ENCODE measurements at regions not wholly inside any gene's neighbourhood (a gene's known extent, or its start where the extent isn't known, plus 50 kb on each side); places are given as distances from the start of the nearest gene placed in this dataset.
"Not testable (repeated sequence)": the region's sequence is repeated elsewhere in the genome, so short reads cannot be mapped to it uniquely, and the experiment has no call there.

DNA sequence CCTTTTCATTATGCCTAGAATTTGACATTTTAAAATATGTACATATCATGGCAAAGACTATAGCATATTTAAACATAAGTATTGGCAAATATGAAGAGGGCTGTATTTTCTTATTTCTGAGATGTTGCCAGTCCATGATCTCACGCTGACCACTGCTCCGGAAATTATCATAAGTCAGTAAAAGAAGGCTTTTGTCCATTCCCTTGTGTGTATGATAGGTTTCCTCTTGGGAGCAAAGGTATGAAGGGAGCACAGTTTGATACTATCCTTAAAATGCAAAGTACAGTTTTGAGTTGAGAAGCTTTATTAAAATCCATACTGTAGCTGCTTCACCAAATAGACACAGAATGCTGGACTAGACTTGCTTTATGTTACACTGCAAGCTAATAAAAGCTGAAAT is 52.6 kb upstream of the AGA start:
- no peak for DNase-seq

DNA sequence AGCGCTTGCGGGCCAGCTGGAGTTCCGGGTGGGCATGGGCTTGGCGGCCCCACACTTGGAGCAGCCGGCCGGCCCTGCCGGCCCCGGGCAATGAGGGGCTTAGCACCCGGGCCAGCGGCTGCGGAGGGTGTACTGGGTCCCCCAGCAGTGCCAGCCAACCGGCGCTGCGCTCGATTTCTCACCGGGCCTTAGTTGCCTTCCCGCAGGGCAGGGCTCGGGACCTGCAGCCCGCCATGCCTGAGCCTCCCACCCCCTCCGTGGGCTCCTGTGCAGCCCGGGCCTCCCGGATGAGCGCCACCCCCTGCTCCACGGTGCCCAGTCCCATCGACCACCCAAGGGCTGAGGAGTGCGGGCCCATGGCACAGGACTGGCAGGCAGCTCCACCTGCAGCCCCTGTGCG is 53.4 kb upstream of the AGA start:
- not testable (repeated sequence) for DNase-seq

DNA sequence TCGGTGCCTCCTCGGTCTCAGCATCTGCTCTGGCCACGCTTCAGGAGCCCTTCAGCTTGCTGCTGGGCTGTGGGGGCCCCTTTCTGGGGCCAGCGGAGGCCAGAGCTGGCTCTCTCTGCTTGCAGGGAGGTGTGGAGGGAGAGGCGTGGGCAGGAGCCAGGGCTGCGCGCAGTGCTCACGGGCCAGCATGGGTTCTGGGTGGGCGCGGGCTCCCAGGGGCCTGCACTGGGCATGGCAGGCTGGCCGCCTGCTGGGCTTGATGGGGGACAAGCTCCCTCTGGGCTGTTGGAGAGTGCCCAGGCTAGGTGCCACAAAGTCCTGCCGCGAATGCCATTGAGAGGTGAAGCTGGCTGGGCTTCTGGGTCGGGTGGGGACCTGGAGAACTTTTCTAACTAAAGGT is 57.3 kb upstream of the AGA start:
- no peak for DNase-seq

DNA sequence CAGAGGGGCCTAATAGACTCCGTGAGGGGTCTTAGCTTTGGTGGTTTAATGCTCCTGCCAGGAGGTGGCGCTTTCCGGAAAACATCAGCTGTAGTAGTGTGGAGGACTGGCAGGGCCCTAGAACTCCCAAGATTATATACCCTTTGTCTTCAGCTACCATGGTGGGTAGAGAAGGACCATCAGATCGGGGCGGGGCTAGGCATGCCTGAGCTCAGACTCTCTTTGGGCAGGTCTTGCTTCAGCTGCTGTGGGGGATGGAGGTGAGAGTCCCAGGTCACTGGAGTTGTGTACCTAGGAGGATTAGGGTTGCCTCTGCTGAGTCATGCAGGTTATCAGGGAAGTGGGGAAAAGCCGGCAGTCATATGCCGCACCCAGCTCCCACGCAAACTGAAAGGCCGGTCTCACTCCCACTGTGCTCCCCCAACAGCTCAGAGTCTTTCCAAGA is 63.0 kb upstream of the AGA start:
- no peak for DNase-seq

DNA sequence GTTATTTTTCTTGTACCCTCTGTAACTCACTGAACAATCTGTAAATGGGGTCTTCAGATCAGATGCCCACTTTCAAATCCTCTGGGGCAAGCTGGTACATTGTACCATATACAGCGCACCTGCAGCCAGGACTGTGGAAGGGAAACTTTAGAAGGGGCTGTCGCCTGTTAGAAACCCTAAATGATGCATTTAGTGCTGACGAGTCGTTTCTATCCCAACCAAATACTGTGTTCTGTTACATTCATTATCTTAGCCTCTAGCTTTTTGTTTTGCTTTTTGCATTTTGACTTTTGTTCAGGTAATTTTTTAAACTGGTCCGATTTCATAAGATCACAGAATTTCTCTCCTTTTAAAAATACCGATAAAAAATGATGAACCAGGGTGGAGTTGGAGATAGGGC is 66.4 kb upstream of the AGA start:
- DNase-seq: no peak

DNA sequence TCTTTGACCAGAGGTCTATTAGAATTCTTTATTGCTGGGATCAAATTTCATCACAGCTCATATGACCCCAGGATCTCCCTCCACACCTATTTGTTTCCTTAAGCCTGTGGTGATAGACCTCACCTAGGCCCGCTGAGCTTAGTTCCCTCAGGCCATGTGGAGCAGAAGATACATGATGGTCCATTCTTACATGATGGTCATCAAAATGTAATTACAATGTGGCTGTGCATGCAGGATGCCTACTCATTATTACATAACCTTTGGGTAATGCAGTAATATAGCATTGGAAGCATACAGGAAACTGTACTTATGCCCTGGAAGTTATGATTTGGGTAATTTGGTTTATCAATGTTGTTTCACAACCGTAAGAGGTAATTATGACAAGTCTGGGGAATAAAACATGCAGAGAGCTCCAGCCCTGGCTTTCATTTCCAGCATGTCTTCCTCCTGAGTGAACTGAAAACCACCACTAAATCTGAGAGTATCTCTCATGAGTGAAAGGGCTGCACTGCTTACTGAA is 67.0 kb upstream of the AGA start:
- DNase-seq: no peak

DNA sequence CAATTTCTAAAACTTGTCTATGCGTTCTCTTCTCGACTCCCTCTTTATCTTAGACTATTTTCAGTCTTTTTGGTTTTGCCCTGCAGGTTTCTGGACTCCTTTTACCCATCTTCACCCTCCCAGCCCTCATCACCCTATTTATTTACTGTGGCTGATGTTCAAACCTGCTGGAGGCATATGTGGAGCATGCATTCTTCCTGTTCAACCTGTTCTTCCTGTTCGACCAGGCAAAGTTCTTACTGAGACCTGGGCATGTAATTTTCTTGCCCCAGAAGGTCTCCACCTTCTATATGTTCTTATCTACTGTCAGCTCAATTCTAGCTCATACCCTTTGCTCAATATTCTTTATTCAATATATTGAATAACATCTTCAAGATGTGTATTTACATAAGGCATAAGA is 69.4 kb upstream of the AGA start:
- DNase-seq: no peak

DNA sequence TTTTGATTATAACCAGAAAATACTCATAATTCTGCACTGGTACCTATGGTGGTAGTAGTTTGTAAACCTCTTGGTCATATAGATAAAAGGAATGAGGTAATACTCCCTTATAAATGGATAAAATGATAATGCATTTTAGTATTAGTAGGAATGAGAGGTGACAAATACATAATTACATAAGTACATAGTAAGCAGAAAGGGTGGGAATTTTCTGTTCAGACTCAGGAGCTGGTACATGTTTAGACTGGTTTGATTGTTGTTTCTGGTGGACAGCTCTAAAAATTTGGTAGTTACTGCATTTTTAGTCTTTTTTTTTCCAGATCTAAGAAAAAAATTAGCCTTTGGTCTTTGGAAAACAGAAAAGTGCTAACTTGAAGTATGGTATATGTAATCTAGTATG is 70.4 kb upstream of the AGA start:
- DNase-seq: no peak

DNA sequence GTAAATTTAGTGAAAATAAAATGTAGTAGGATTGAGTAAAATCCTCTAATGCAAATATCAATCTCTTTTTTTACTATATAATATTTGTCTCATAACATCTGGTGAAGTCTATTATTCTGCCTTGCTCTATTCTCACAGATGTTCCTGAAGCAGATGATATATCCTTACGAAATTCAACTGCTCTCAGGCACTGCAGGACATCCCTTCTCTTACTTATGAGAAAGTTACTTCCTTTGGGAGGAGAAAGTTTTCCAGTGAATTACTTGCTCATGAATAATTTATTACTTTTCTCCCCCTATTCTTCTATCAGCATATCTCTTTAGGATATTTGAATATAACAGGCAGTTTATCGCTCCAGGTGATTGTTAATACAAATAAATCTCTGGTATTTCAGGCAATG is 75.6 kb upstream of the AGA start:
- no peak for DNase-seq

DNA sequence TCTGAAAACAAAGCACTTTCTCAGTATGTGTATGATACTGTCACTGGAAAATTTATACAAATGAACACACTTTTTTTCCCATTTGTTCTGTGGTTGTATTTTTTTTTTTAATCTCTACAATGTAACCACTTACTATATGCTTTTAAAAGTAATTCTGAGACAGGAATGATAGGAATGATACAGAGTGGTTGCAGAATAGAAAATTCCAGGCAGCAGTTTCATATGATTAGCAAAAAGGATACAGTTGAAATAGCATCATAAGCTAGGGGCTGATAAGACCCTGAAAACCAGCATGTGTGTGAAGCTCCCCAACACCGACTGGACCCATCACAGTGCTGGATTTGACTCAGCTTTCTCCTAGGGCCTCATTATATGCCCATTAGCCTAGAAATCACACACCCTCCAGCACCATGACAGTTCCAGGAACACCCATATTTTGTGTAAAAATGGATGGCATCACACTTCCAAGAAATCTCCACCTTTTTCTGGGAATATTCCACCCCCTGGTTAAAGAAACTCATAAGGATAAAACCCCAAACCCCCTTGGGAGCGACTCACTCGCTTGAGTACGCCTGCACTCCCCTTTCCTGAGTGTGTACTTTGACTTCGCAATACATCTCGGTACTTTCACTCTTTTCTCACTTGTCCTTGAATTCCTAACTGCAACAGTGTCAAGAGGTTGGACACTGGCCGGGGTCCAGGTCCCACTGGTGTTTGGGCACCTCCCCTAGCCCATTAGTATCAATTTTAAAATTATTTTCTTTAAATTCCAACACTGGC is 77.4 kb upstream of the AGA start:
- no peak for DNase-seq

DNA sequence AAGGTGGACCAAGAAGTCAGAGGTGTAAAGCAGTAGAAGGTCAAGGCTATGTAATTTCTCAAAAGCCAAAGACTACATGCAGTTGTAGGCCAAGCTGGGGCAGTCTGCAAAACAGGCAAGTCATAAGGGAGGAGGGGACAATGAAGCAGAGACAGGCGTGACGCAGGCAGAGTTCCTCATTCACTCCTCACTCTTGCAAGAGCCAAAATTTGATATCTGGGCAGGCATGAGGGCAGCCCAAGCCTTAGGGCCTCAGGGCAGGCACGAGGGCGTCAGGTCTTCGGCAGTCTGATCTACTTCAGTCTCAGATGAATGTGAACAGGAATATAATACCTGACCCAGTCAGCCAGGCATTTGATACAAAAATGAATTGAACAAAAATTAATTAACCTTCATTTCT is 86.4 kb upstream of the AGA start:
- no peak for DNase-seq

DNA sequence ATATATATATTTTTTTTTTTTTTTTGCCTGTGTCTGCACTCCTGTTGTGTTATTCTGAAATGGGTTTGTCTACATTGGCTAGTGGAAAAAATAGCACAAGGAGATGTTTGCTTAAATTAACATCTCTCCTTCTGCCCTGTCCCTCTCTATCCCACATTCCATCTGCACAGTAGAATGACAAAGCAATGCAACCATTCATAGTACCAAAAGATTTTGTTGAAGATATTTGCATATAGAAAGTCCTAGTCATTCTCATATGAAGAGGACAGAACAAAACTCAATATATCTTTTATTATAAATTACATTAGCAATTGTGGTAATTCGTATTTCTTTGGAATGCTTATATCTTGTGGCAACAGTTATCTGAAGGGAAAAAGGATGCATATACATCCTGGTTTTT is 88.3 kb upstream of the AGA start:
- no peak for DNase-seq

DNA sequence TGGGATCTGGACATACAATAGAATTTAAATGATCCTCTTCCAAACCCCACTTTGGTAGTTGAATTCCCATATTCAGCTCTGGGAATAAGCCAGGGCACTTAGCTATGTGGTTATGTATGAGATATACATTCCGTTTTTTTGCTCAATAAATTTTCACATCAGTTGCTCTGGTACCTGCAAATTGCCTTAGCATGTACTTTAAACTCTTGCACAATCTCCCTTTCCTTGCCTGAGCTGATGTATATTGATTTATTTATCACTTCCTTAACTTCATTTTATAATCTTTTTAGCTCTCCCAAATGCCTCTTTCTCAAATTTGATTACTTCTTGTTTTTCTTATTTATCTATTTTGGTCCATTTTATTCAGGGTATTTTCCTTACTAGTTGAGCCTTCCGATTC is 90.1 kb upstream of the AGA start:
- no peak for DNase-seq

DNA sequence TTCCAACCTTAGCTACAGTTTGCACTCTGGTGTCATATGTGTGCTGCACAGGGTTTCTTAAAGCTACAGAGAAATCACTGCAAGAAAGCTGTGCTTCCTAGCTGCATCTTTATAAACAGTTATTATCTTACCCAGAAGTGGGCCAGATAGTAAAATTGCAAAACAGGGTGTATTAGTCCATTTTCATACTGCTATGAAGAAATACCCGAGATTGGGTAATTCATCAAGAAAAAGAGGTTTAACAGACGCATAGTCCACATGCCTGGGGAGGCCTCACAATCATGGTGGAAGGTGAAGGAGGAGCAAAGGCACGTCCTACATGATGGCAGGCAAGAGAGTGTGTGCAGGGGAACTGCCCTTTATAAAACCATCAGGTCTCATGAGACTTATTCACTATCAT is 92.6 kb upstream of the AGA start:
- DNase-seq: not testable (repeated sequence)

DNA sequence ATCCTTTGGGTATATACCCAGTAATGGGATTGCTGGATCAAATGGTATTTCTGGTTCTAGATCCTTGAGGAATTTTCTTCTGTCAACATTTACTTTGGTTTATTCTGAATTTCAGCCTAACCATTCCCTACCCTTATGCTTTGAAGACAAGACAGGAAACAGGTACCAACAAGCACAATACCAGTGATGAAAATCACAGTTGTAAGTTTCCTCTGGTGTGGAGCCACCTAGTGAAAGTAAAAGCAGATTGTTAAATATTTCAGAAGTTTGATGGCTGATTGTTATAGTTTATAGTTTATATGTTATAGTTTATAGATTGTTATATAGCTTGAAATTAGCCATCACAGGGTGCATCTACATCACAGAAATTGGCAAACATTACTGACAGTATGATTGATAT is 104.5 kb upstream of the AGA start:
- DNase-seq: no peak

DNA sequence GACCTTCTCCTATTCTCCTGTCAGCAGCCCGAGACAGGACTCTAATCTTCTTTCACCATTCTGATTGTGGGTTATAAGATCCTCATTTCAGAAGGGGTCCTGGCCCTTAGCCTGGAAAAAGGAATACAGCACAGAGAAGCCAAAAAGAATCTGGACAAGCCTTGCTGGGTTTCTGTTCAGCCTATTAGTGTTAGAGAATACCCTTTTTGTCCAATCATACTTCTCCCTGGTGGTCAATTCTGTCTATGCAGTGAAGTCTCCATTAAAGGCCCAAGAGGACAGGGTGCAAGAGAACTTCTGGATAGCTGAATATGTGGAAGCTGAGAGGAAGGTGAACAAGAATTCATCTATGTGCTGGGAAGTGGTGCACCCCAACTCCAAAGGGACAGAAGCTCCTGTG is 105.7 kb upstream of the AGA start:
- no peak for DNase-seq

DNA sequence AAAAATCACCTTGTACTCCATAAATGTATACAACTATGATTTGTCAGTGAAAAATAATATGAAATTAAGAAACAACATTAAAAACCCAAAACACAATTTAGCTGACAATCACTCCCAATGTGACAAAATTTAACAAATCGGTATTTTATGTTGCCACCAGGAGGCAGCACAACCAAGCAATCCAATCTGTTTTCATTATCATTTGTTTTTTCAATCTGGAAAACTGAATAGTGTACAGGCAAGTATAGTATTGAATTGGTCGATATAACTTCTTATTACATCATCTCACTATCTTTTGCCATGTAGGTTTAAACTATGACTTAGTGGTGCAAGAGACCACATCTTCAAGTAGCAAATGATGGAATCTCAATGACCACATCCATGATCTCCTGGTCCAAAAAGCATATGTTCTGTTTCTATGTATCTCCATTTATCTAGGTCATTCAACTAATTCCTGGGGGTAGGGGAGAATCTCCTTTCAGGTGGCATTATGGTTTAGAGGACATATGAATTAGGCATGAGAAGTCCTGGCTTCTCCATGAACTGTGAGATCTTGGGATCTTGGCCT is 112.9 kb upstream of the AGA start:
- DNase-seq: peak; percentile 9

DNA sequence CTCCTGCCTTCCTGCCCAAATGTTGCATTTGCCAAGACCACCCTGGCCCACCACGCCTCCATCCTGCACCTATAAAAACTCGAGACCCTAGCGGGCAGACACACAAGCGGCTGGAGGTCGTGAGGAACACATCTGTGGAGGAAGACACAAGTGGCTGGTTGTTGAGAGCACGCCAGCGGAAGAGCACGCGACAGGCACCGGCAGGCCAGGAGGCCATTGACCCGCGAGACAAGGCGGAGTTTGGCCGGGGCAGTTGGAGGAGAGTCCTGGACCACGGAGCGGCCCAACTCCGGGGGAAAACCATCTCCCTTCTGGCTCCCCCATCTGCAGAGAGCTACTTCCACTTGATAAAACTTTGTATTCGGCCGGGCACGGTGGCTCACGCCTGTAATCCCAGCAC is 115.2 kb upstream of the AGA start:
- DNase-seq: no peak

DNA sequence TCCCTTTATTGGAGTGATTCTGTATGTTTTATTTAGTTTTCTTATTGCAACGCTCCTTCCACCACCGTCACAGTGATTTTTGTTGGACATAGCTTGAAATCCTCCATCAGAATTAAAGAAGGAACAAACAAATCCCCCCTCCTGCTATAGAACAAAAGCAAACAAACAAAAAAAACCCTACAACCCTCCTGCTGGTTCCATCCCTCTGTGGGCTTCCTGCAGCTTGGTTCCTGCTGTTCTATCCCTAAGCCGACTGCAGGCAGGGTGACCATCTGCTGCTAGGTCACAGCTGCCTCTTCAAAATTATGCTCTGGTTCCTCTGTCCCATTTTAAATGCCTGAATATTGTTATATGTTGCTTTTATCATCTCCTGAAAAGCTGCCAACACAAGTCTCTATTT is 116.8 kb upstream of the AGA start:
- DNase-seq: no peak

DNA sequence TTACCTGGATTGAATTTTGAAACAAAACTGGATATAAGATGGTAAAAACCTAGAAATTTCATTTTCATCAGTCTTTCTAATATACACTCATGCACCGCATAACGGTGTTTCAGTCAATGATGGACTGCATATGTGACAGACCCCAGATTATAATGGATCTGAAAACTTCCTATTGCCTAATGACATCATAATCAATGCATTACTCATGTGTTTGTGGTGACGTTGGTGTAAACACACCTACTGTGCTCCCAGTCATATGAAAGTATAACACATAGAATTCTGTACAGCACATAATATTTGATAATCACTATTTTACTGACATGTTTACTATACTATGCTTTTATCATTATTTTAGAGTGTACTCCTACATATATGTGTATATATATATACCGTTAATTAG is 119.9 kb upstream of the AGA start:
- DNase-seq: no peak

DNA sequence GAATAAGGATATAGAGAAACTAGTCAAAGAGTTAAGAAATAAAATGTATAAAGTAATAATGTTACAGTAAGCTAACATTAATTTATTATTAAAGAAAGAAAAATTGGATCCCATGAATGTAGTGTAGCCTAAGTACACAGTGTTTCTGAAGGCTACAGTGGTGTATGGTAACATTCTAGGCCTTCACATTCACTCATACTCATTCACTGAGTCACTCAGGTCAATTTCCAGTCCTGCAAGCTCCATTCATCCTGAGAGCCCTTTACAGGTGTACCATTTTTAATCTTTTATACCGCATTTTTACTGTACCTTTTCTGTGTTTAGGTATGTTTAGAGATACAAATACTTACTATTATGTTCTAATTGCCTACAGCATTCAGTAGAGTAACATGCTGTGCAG is 120.6 kb upstream of the AGA start:
- DNase-seq: no peak

DNA sequence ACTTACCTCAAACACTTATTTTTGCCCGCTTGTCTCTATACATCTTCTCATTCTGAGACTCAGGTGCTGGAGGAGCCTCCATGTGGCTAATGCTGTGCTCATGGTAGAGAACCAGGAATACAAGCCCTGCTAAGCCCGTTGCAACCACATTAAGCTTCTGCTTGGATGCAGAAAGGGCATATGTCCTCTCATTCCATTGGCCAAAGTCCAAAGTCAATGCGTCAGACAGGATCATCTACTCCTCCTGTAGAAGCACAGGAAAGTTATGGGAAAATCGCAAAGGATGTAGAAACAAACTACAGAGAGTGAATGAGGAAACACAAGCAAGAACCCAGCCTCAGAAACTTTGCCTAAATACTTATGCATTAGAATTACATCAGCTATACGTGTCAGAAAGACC is 124.5 kb upstream of the AGA start:
- no peak for DNase-seq

DNA sequence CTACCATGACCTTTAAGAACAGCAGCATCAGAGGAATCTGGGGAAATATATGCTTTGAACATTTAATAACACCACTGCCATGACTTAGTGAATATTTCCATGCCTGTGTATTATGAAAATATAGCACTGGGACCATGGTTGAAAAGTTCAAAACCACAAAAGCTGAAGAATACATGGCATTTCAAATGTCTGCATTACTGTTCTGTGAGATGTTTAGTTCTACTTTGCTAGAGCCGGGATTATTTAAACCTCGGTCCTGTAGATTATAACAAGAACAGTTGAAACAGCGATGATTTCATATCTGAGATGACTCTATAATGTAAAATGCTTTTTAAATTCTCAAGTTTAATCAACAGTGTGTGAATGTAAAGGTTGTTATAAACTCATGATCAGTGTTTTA is 126.7 kb upstream of the AGA start:
- no peak for DNase-seq

DNA sequence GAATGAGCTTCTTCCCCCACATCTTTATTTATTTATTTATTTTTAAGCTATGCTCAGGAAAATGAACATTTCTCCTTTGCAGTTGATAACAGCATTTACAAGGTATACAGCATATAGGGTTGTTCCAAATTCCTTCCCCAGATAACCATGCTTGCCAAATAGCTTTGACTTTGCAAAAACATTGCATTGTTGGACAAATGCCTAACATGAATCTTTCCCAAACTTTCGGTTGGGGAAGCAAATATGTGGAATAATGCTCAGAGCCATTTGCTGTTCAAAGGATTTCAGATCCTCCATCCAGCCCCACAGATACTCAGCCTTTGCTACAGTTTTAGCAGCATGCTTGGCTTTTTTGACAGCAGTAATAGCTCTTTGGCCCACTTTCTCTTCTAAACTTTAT is 127.2 kb upstream of the AGA start:
- no peak for DNase-seq

DNA sequence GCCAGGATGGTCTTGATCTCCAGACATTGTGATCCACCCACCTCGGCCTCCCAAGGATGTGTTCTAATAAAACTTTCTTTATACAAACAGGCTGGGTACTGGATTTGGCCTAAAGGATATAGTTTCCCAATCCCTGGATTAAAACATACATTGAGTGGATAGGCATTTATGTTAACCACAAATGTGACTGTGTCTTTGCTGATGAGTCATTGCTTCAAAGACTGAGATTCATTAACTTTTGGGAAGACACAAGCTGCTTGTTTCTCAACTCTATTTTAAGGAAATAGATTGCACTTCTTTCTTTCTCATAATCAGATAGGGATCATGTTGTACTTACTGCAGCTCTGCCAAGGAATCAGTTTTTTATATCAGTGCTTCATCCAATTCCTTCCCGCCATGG is 131.3 kb upstream of the AGA start:
- no peak for DNase-seq

All from CD4-positive, alpha-beta T cell treated with Interleukin-10 for 1 hour (primary cell).